Lower leg skin (tissue), 3 donors: ENCODE measurements at regions not wholly inside any gene's neighbourhood (a gene's known extent, or its start where the extent isn't known, plus 50 kb on each side); places are given as distances from the start of the nearest gene placed in this dataset.

Source experiments
- POLR2A ChIP-seq, 2 donors: fragments of 450-650 bp; IDR thresholded peaks; one replicate each; pipeline ENCODE4 v1.6.1; 2016 to 2017; ENCODE audit warnings: antibody characterized with exemption in 2 of 2, mild to moderate bottlenecking in 1 of 2, moderate library complexity in 1 of 2
- TF ChIP-seq, protein P1 (sequence below), 3 donors: fragments of 450-650 bp; IDR thresholded peaks; one replicate each; pipeline ENCODE4 v1.5.1; 2016; ENCODE audit warnings: antibody characterized with exemption in 3 of 3, mild to moderate bottlenecking in 3 of 3, moderate library complexity in 2 of 3

- TF ChIP-seq, protein P1, sequence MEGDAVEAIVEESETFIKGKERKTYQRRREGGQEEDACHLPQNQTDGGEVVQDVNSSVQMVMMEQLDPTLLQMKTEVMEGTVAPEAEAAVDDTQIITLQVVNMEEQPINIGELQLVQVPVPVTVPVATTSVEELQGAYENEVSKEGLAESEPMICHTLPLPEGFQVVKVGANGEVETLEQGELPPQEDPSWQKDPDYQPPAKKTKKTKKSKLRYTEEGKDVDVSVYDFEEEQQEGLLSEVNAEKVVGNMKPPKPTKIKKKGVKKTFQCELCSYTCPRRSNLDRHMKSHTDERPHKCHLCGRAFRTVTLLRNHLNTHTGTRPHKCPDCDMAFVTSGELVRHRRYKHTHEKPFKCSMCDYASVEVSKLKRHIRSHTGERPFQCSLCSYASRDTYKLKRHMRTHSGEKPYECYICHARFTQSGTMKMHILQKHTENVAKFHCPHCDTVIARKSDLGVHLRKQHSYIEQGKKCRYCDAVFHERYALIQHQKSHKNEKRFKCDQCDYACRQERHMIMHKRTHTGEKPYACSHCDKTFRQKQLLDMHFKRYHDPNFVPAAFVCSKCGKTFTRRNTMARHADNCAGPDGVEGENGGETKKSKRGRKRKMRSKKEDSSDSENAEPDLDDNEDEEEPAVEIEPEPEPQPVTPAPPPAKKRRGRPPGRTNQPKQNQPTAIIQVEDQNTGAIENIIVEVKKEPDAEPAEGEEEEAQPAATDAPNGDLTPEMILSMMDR (IDR thresholded peaks at IDR 0.05) = no peak
- no peak for TF ChIP-seq POLR2A (IDR thresholded peaks at IDR 0.05)
These were observed 107.9 kb upstream of the MLIP start for GRCh38 chr6:54003316-54003715.
